Hepatocyte (in vitro differentiated cells): ENCODE measurements at regions not wholly inside any gene's neighbourhood (a gene's known extent, or its start where the extent isn't known, plus 50 kb on each side); places are given as distances from the start of the nearest gene placed in this dataset.

Experiments used
- DNase-seq: peaks from one replicate; pipeline ENCODE4 v3.0.0-alpha.2; 2016; ENCODE audit warnings: low spot score
- H2AFZ ChIP-seq: fragments of 200-600 bp; sonication (generic); 2 replicates; pipeline ENCODE4 v1.6.0; 2016; ENCODE audit warnings: antibody characterized with exemption, mild to moderate bottlenecking
- H3K27ac ChIP-seq: fragments of 200-600 bp; sonication (generic); 2 replicates; pipeline ENCODE4 v1.5.1; 2016; ENCODE audit warnings: mild to moderate bottlenecking
- H3K27me3 ChIP-seq: fragments of 200-600 bp; sonication (generic); 2 replicates; pipeline ENCODE4 v1.6.1; 2016
- H3K36me3 ChIP-seq: fragments of 200-600 bp; sonication (generic); replicated peaks from 2 replicates; pipeline ENCODE4 v1.5.1; 2016; ENCODE audit warnings: low read depth; ENCODE audit not compliant: insufficient read depth
- H3K4me1 ChIP-seq: fragments of 200-600 bp; sonication (generic); 2 replicates; pipeline ENCODE4 v1.5.1; 2016; ENCODE audit warnings: mild to moderate bottlenecking, moderate library complexity; ENCODE audit not compliant: insufficient read depth
- H3K4me2 ChIP-seq: fragments of 200-600 bp; sonication (generic); 2 replicates; pipeline ENCODE4 v1.6.0; 2016
- H3K4me3 ChIP-seq: fragments of 200-600 bp; sonication (generic); 2 replicates; pipeline ENCODE4 v1.5.1; 2016; ENCODE audit warnings: mild to moderate bottlenecking
- H3K79me2 ChIP-seq: fragments of 200-600 bp; sonication (generic); 2 replicates; pipeline ENCODE4 v1.6.0; 2017; ENCODE audit warnings: mild to moderate bottlenecking
- H3K9me2 ChIP-seq: fragments of 200-600 bp; sonication (generic); replicated peaks from 2 replicates; pipeline ENCODE4 v1.6.0; 2017; ENCODE audit warnings: mild to moderate bottlenecking; ENCODE audit not compliant: insufficient read depth
- H3K9me3 ChIP-seq: fragments of 200-600 bp; sonication (generic); 2 replicates; pipeline ENCODE4 v1.5.1; 2016; ENCODE audit warnings: low read depth, mild to moderate bottlenecking
- H4K20me1 ChIP-seq: fragments of 200-600 bp; sonication (generic); 2 replicates; pipeline ENCODE4 v1.6.0; 2016; ENCODE audit warnings: mild to moderate bottlenecking; ENCODE audit not compliant: insufficient read depth, poor library complexity, severe bottlenecking
- CTCF ChIP-seq: fragments of 200-600 bp; sonication (generic); IDR thresholded peaks from 2 replicates; pipeline ENCODE4 v1.5.1; 2016; ENCODE audit warnings: antibody characterized with exemption, mild to moderate bottlenecking; ENCODE audit not compliant: poor library complexity
- EZH2 ChIP-seq: fragments of 200-600 bp; sonication (generic); IDR thresholded peaks from 2 replicates; pipeline ENCODE4 v1.6.1; 2016; ENCODE audit warnings: antibody characterized with exemption, mild to moderate bottlenecking, borderline replicate concordance
- EZH2phosphoT487 ChIP-seq: fragments of 200-600 bp; sonication (generic); IDR thresholded peaks from one replicate; pipeline ENCODE4 v1.6.1; 2018; ENCODE audit warnings: antibody characterized with exemption, mild to moderate bottlenecking, low read depth, moderate library complexity; ENCODE audit not compliant: unreplicated experiment, severe bottlenecking
- WGBS: methylation state at CpG from one replicate; pipeline ENCODE4 v1.1.6; 2016; ENCODE audit warnings: low lambda C conversion rate; ENCODE audit errors: missing lambda C conversion rate; 5-methylcytosine and 5-hydroxymethylcytosine counted together

- Histone ChIP-seq H3K27me3 (no peaks in the 10 kb centered on the region), H3K4me2 (no peak overlapping the region), H3K36me3 (no peaks in the 10 kb centered on the region), H4K20me1 (no peaks in the 10 kb centered on the region), H3K9me2 (no peaks in the 10 kb centered on the region), H3K79me2 (no peaks in the 10 kb centered on the region), H3K27ac (no peak overlapping the region), H3K4me3 (no peak overlapping the region), H3K9me3 (no peaks in the 10 kb centered on the region), H3K4me1 (no peaks in the 10 kb centered on the region), H2AFZ (no peak overlapping the region)
- 91% methylated on average over 9 of the region's 9 CpGs for WGBS
- TF ChIP-seq EZH2, result no peak
- TF ChIP-seq CTCF, result no peak
- TF ChIP-seq EZH2phosphoT487, result no peak
- no peak for DNase-seq
Measured at GRCh38 chr20:59429396-59429795, 129.0 kb downstream of the EDN3 start.

GRCh38 chr20:59431014-59431413 lies 130.6 kb downstream of the EDN3 start:
- Histone ChIP-seq H3K27ac (no peak overlapping the region), H3K4me3 (no peak overlapping the region), H3K9me3 (no peaks in the 10 kb centered on the region), H4K20me1 (no peaks in the 10 kb centered on the region), H3K79me2 (no peaks in the 10 kb centered on the region), H3K9me2 (no peaks in the 10 kb centered on the region), H3K36me3 (no peaks in the 10 kb centered on the region), H3K4me1 (no peaks in the 10 kb centered on the region), H3K4me2 (no peak overlapping the region), H3K27me3 (no peaks in the 10 kb centered on the region), H2AFZ (no peak overlapping the region)
- no peak for DNase-seq
- TF ChIP-seq EZH2phosphoT487, result no peak
- no peak for TF ChIP-seq CTCF
- TF ChIP-seq EZH2, result no peak
- WGBS, result 47% methylated on average over 2 of the region's 2 CpGs

GRCh38 chr20:59434960-59435359 lies 134.5 kb downstream of the EDN3 start:
- H3K4me2 ChIP-seq, result no peak overlapping the region
- H3K79me2 ChIP-seq, result no peaks in the 10 kb centered on the region
- 53% methylated on average over 2 of the region's 2 CpGs for WGBS
- no peak for TF ChIP-seq CTCF
- TF ChIP-seq EZH2phosphoT487, result no peak
- TF ChIP-seq EZH2, result no peak
- no peaks in the 10 kb centered on the region for H4K20me1 ChIP-seq
- H3K4me1 ChIP-seq, result no peaks in the 10 kb centered on the region
- H3K36me3 ChIP-seq, result no peaks in the 10 kb centered on the region
- no peaks in the 10 kb centered on the region for H3K9me2 ChIP-seq
- H3K27ac ChIP-seq, result no peak overlapping the region
- no peak for DNase-seq
- H3K9me3 ChIP-seq, result no peaks in the 10 kb centered on the region
- no peak overlapping the region for H2AFZ ChIP-seq
- no peaks in the 10 kb centered on the region for H3K27me3 ChIP-seq
- H3K4me3 ChIP-seq, result no peak overlapping the region

GRCh38 chr20:59435518-59435917 lies 135.1 kb downstream of the EDN3 start:
- Histone ChIP-seq H3K4me3 (no peak overlapping the region), H3K9me2 (no peaks in the 10 kb centered on the region), H3K4me1 (no peaks in the 10 kb centered on the region), H3K4me2 (no peak overlapping the region), H2AFZ (no peak overlapping the region), H3K36me3 (no peaks in the 10 kb centered on the region), H3K27me3 (no peaks in the 10 kb centered on the region), H3K9me3 (no peaks in the 10 kb centered on the region), H3K27ac (no peak overlapping the region), H3K79me2 (no peaks in the 10 kb centered on the region), H4K20me1 (no peaks in the 10 kb centered on the region)
- 77% methylated on average over 8 of the region's 8 CpGs for WGBS
- DNase-seq, result no peak
- no peak for TF ChIP-seq CTCF
- TF ChIP-seq EZH2phosphoT487, result no peak
- TF ChIP-seq EZH2, result no peak
